DOHH2 (cell line): ENCODE measurements at regions not wholly inside any gene's neighbourhood (a gene's known extent, or its start where the extent isn't known, plus 50 kb on each side); places are given as distances from the start of the nearest gene placed in this dataset.

Experiments
- H3F3A ChIP-seq: fragments of 200-600 bp; sonication (generic), shearing (Covaris generic); 2 replicates; pipeline ENCODE4 v1.6.0; 2016; ENCODE audit warnings: antibody characterized with exemption, mild to moderate bottlenecking; ENCODE audit not compliant: control insufficient read depth, insufficient read depth
- H3K27ac ChIP-seq: fragments of 200-600 bp; sonication (generic); 2 replicates; pipeline ENCODE4 v1.5.1; 2014; ENCODE audit warnings: low read depth, mild to moderate bottlenecking, low read length, moderate library complexity
- H3K27me3 ChIP-seq: fragments of 200-600 bp; sonication (generic); 2 replicates; pipeline ENCODE4 v1.6.1; 2014; ENCODE audit warnings: mild to moderate bottlenecking, low read length, mixed read lengths; ENCODE audit not compliant: control insufficient read depth
- H3K36me3 ChIP-seq: fragments of 200-600 bp; sonication (generic); 2 replicates; pipeline ENCODE4 v1.6.1; 2014; ENCODE audit warnings: mild to moderate bottlenecking, low read length, moderate library complexity, mixed read lengths; ENCODE audit not compliant: control insufficient read depth
- H3K4me1 ChIP-seq: fragments of 200-600 bp; sonication (generic); 2 replicates; pipeline ENCODE4 v1.6.1; 2014; ENCODE audit warnings: mild to moderate bottlenecking, low read length, mixed read lengths; ENCODE audit not compliant: control insufficient read depth
- H3K4me2 ChIP-seq: fragments of 200-600 bp; sonication (generic); 2 replicates; pipeline ENCODE4 v1.6.0; 2014; ENCODE audit warnings: mild to moderate bottlenecking, low read length, moderate library complexity
- H3K4me3 ChIP-seq: fragments of 200-600 bp; sonication (generic); 2 replicates; pipeline ENCODE4 v1.5.1; 2014; ENCODE audit warnings: mild to moderate bottlenecking, low read length, mixed read lengths
- H3K79me2 ChIP-seq: fragments of 200-600 bp; sonication (generic); 2 replicates; pipeline ENCODE4 v1.6.1; 2014; ENCODE audit warnings: mild to moderate bottlenecking, low read length, mixed read lengths; ENCODE audit not compliant: control insufficient read depth
- H3K9me2 ChIP-seq: fragments of 200-600 bp; sonication (generic); replicated peaks from 2 replicates; pipeline ENCODE4 v1.6.1; 2014; ENCODE audit warnings: mild to moderate bottlenecking, low read length, mixed read lengths; ENCODE audit not compliant: control insufficient read depth
- H3K9me3 ChIP-seq: fragments of 200-600 bp; sonication (generic); 2 replicates; pipeline ENCODE4 v1.6.1; 2014; ENCODE audit warnings: antibody characterized with exemption, low read length, mixed read lengths; ENCODE audit not compliant: control insufficient read depth, insufficient read depth
- H4K20me1 ChIP-seq: fragments of 200-600 bp; sonication (generic); 2 replicates; pipeline ENCODE4 v1.6.0; 2014; ENCODE audit warnings: low read depth, mild to moderate bottlenecking, antibody characterized with exemption, low read length, moderate library complexity; ENCODE audit not compliant: control insufficient read depth, insufficient read depth
- CTCF ChIP-seq: fragments of 200-600 bp; sonication (generic); IDR thresholded peaks from one replicate; pipeline ENCODE4 v1.5.1; 2014; ENCODE audit warnings: antibody characterized with exemption, mild to moderate bottlenecking, low read depth, low read length; ENCODE audit not compliant: poor library complexity, severe bottlenecking
- EZH2phosphoT487 ChIP-seq: fragments of 200-600 bp; sonication (generic); IDR thresholded peaks from 2 replicates; pipeline ENCODE4 v1.6.1; 2017; ENCODE audit warnings: borderline replicate concordance, mild to moderate bottlenecking, antibody characterized with exemption, low read length, moderate library complexity, mixed read lengths

GRCh38 chr12:128204711-128205110, 62.3 kb upstream of the TMEM132C start:
- no peak for TF ChIP-seq CTCF
- no peak for TF ChIP-seq EZH2phosphoT487
- Histone ChIP-seq H4K20me1 (no peaks in the 10 kb centered on the region), H3K9me3 (peaks cover 8% of the 10 kb centered on the region; the same call in 1 of the 2 replicates), H3F3A (no peaks in the 10 kb centered on the region), H3K4me3 (no peak overlapping the region), H3K9me2 (no peaks in the 10 kb centered on the region), H3K27ac (no peak overlapping the region), H3K27me3 (no peaks in the 10 kb centered on the region), H3K79me2 (no peaks in the 10 kb centered on the region), H3K36me3 (no peaks in the 10 kb centered on the region), H3K4me2 (no peak overlapping the region), H3K4me1 (no peaks in the 10 kb centered on the region)

- Histone ChIP-seq H3K27me3 (no peaks in the 10 kb centered on the region), H3K4me3 (no peak overlapping the region), H3K4me2 (no peak overlapping the region), H3K36me3 (no peaks in the 10 kb centered on the region), H3K79me2 (no peaks in the 10 kb centered on the region), H4K20me1 (no peaks in the 10 kb centered on the region), H3K4me1 (no peaks in the 10 kb centered on the region), H3F3A (no peaks in the 10 kb centered on the region), H3K9me2 (no peaks in the 10 kb centered on the region), H3K27ac (no peak overlapping the region), H3K9me3 (peaks cover 8% of the 10 kb centered on the region; the same call in 1 of the 2 replicates)
- TF ChIP-seq EZH2phosphoT487: no peak
- TF ChIP-seq CTCF: no peak
Measured at GRCh38 chr12:128205145-128205544, 61.8 kb upstream of the TMEM132C start.

- no peak overlapping the region for H3K27ac ChIP-seq
- no peak overlapping the region for H3K4me3 ChIP-seq
- TF ChIP-seq CTCF: no peak
- TF ChIP-seq EZH2phosphoT487: no peak
- H3K27me3 ChIP-seq: no peaks in the 10 kb centered on the region
- H3K4me2 ChIP-seq: no peak overlapping the region
- no peaks in the 10 kb centered on the region for H3K4me1 ChIP-seq
- H3F3A ChIP-seq: no peaks in the 10 kb centered on the region
- H3K9me2 ChIP-seq: no peaks in the 10 kb centered on the region
- peaks cover 8% of the 10 kb centered on the region; the same call in 1 of the 2 replicates for H3K9me3 ChIP-seq
- no peaks in the 10 kb centered on the region for H3K36me3 ChIP-seq
- no peaks in the 10 kb centered on the region for H3K79me2 ChIP-seq
- no peaks in the 10 kb centered on the region for H4K20me1 ChIP-seq
Measured at GRCh38 chr12:128205758-128206157, 61.2 kb upstream of the TMEM132C start.
